CD4-positive, CD25-positive, alpha-beta regulatory T cell (primary cell): ENCODE measurements at regions not wholly inside any gene's neighbourhood (a gene's known extent, or its start where the extent isn't known, plus 50 kb on each side); places are given as distances from the start of the nearest gene placed in this dataset.
A peak's percentile ranks its signal among the peaks of the same experiment; 100 is the strongest.

Experiments
- ATAC-seq, 2 donors: fragments of 150-1000 bp; cut with Tn5 transposase; one replicate each; pipeline ENCODE4 v1.10.0; 2021; ENCODE audit warnings: low read depth in 2 of 2, moderate number of reproducible peaks in 2 of 2, moderate library complexity in 1 of 2
- DNase-seq, 3 donors: peaks; one replicate each; pipeline versions ENCODE4 v3.0.0 to v3.0.0-alpha.2; 2012 to 2022; ENCODE audit warnings: mixed read lengths in 1 of 3
- H3K27ac ChIP-seq: one replicate; pipeline ENCODE4 v1.7.0; 2013; ENCODE audit warnings: mild to moderate bottlenecking, low read length; ENCODE audit not compliant: insufficient read depth, poor library complexity, severe bottlenecking
- H3K27me3 ChIP-seq: one replicate; pipeline ENCODE4 v1.7.0; 2013; ENCODE audit warnings: low read length; ENCODE audit not compliant: control insufficient read depth, insufficient read depth
- H3K36me3 ChIP-seq: one replicate; pipeline ENCODE4 v1.7.0; 2013; ENCODE audit warnings: mild to moderate bottlenecking, low read length, moderate library complexity; ENCODE audit not compliant: control insufficient read depth, insufficient read depth
- H3K4me1 ChIP-seq: 2 replicates; pipeline ENCODE4 v1.7.0; 2013; ENCODE audit warnings: mild to moderate bottlenecking, low read length; ENCODE audit not compliant: insufficient read depth, control insufficient read depth, poor library complexity, severe bottlenecking
- H3K4me3 ChIP-seq: one replicate; pipeline ENCODE4 v1.7.0; 2013; ENCODE audit warnings: low read depth, mild to moderate bottlenecking, low read length, moderate library complexity
- H3K9me3 ChIP-seq, 2 experiments: 1 replicate in 1 of 2; 2 replicates in 1 of 2; pipeline ENCODE4 v1.7.0; 2013; ENCODE audit warnings: low read length in 2 of 2, mild to moderate bottlenecking in 1 of 2, moderate library complexity in 1 of 2; ENCODE audit not compliant: control insufficient read depth in 2 of 2
- H3K27ac Mint-ChIP-seq, 3 donors: one replicate each; pipeline ENCODE4 v1.8.0; 2020 to 2022; ENCODE audit warnings: mild to moderate bottlenecking in 3 of 3, mixed read lengths in 3 of 3, moderate library complexity in 2 of 3
- H3K27me3 Mint-ChIP-seq: one replicate; pipeline ENCODE4 v1.8.0; 2022; ENCODE audit warnings: mild to moderate bottlenecking, mixed read lengths
- H3K36me3 Mint-ChIP-seq: one replicate; pipeline ENCODE4 v1.8.0; 2020; ENCODE audit warnings: mixed read lengths
- H3K4me1 Mint-ChIP-seq, 4 donors: one replicate each; pipeline ENCODE4 v1.8.0; 2020 to 2022; ENCODE audit warnings: mixed read lengths in 4 of 4, mild to moderate bottlenecking in 1 of 4
- H3K4me3 Mint-ChIP-seq, 4 donors: one replicate each; pipeline ENCODE4 v1.8.0; 2020 to 2022; ENCODE audit warnings: mild to moderate bottlenecking in 4 of 4, mixed read lengths in 4 of 4, moderate library complexity in 3 of 4
- H3K9me3 Mint-ChIP-seq, 7 donors: one replicate each; pipeline ENCODE4 v1.8.0; 2020 to 2022; ENCODE audit warnings: mixed read lengths in 7 of 7, mild to moderate bottlenecking in 3 of 7, moderate library complexity in 2 of 7

GRCh38 chr20:52564594-52564993 is 373.0 kb upstream of the ZFP64 start:
- H3K36me3 Mint-ChIP-seq = no peaks in the 10 kb centered on the region

GRCh38 chr20:52552181-52552872 is 360.7 kb upstream of the ZFP64 start:
- DNase-seq = no peak
- no peak for ATAC-seq
- Mint-ChIP-seq H3K36me3 (no peaks in the 10 kb centered on the region), H3K4me1 (no peaks in the 10 kb centered on the region), H3K27ac (no peak overlapping the region), H3K9me3 (peaks cover 2 to 12% (median 4%) of the 10 kb centered on the region in 7 donors), H3K4me3 (no peak overlapping the region), H3K27me3 (no peaks in the 10 kb centered on the region)
- no peak overlapping the region for H3K27ac ChIP-seq
- no peak overlapping the region for H3K4me3 ChIP-seq
- no peaks in the 10 kb centered on the region for H3K27me3 ChIP-seq
- no peaks in the 10 kb centered on the region for H3K4me1 ChIP-seq
- no peaks in the 10 kb centered on the region for H3K36me3 ChIP-seq
- peaks cover 0 to 2% of the 10 kb centered on the region in 2 experiments for H3K9me3 ChIP-seq

More at GRCh38 chr20:52564594-52564993, 373.0 kb upstream of the ZFP64 start:
- Histone ChIP-seq H3K4me1 (no peaks in the 10 kb centered on the region), H3K36me3 (no peaks in the 10 kb centered on the region), H3K4me3 (no peak overlapping the region), H3K27ac (no peak overlapping the region), H3K9me3 (peaks cover 0 to 1% of the 10 kb centered on the region in 2 experiments), H3K27me3 (no peaks in the 10 kb centered on the region)
- Mint-ChIP-seq H3K4me3 (no peak overlapping the region), H3K9me3 (peaks cover 0 to 14% (median 5%) of the 10 kb centered on the region in 7 donors), H3K27me3 (peaks cover 9% of the 10 kb centered on the region), H3K27ac (no peak overlapping the region), H3K4me1 (no peaks in the 10 kb centered on the region)
- no peak for ATAC-seq
- no peak for DNase-seq

GRCh38 chr20:52542131-52542530 is 350.6 kb upstream of the ZFP64 start:
- Mint-ChIP-seq H3K27me3 (no peaks in the 10 kb centered on the region), H3K9me3 (peaks cover 0 to 8% (median 0%) of the 10 kb centered on the region in 7 donors), H3K36me3 (no peaks in the 10 kb centered on the region), H3K4me3 (no peak overlapping the region), H3K4me1 (no peaks in the 10 kb centered on the region), H3K27ac (no peak overlapping the region)
- Histone ChIP-seq H3K4me3 (no peak overlapping the region), H3K36me3 (no peaks in the 10 kb centered on the region), H3K27ac (no peak overlapping the region), H3K9me3 (no peaks in the 10 kb centered on the region), H3K27me3 (no peaks in the 10 kb centered on the region), H3K4me1 (no peaks in the 10 kb centered on the region)
- DNase-seq (no peak), ATAC-seq (no peak)

GRCh38 chr20:52540509-52540908 is 348.9 kb upstream of the ZFP64 start:
- Histone ChIP-seq H3K4me3 (no peak overlapping the region), H3K36me3 (no peaks in the 10 kb centered on the region), H3K27ac (no peak overlapping the region), H3K27me3 (no peaks in the 10 kb centered on the region), H3K9me3 (no peaks in the 10 kb centered on the region), H3K4me1 (no peaks in the 10 kb centered on the region)
- Mint-ChIP-seq H3K36me3 (no peaks in the 10 kb centered on the region), H3K27ac (peak overlapping the region in 1 of 3 donors; percentile 10), H3K4me3 (no peak overlapping the region), H3K9me3 (peaks cover 0 to 8% (median 0%) of the 10 kb centered on the region in 7 donors), H3K27me3 (no peaks in the 10 kb centered on the region), H3K4me1 (no peaks in the 10 kb centered on the region)
- ATAC-seq = no peak
- DNase-seq = no peak

- no peaks in the 10 kb centered on the region for H3K4me1 ChIP-seq
- no peaks in the 10 kb centered on the region for H3K36me3 ChIP-seq
- Mint-ChIP-seq H3K4me3 (no peak overlapping the region), H3K4me1 (no peaks in the 10 kb centered on the region), H3K27me3 (no peaks in the 10 kb centered on the region), H3K9me3 (peaks cover 0 to 9% (median 0%) of the 10 kb centered on the region in 7 donors), H3K36me3 (no peaks in the 10 kb centered on the region), H3K27ac (no peak overlapping the region)
- no peak for DNase-seq
- H3K9me3 ChIP-seq = no peaks in the 10 kb centered on the region
- no peak for ATAC-seq
- H3K27ac ChIP-seq = no peak overlapping the region
- H3K4me3 ChIP-seq = no peak overlapping the region
- no peaks in the 10 kb centered on the region for H3K27me3 ChIP-seq
Observed at GRCh38 chr20:52539891-52540290, 348.3 kb upstream of the ZFP64 start.

GRCh38 chr20:52536841-52537400 is 345.3 kb upstream of the ZFP64 start:
- H3K27ac Mint-ChIP-seq = no peak overlapping the region
- Histone ChIP-seq H3K36me3 (no peaks in the 10 kb centered on the region), H3K27me3 (no peaks in the 10 kb centered on the region), H3K4me1 (no peaks in the 10 kb centered on the region), H3K9me3 (no peaks in the 10 kb centered on the region), H3K27ac (no peak overlapping the region), H3K4me3 (no peak overlapping the region)
- H3K27me3 Mint-ChIP-seq = peaks cover 1% of the 10 kb centered on the region
- no peak for DNase-seq
- peaks cover 0 to 6% (median 0%) of the 10 kb centered on the region in 7 donors for H3K9me3 Mint-ChIP-seq
- H3K4me1 Mint-ChIP-seq = no peaks in the 10 kb centered on the region
- no peak for ATAC-seq
- no peak overlapping the region for H3K4me3 Mint-ChIP-seq
- H3K36me3 Mint-ChIP-seq = no peaks in the 10 kb centered on the region

GRCh38 chr20:52536040-52536439 is 344.5 kb upstream of the ZFP64 start:
- Mint-ChIP-seq H3K27ac (no peak overlapping the region), H3K36me3 (no peaks in the 10 kb centered on the region), H3K4me3 (no peak overlapping the region), H3K27me3 (peaks cover 9% of the 10 kb centered on the region), H3K4me1 (no peaks in the 10 kb centered on the region), H3K9me3 (peaks cover 0 to 6% (median 0%) of the 10 kb centered on the region in 7 donors)
- ATAC-seq (no peak), DNase-seq (no peak)
- H3K27ac ChIP-seq = no peak overlapping the region
- H3K36me3 ChIP-seq = no peaks in the 10 kb centered on the region
- H3K27me3 ChIP-seq = no peaks in the 10 kb centered on the region
- H3K4me1 ChIP-seq = no peaks in the 10 kb centered on the region
- no peaks in the 10 kb centered on the region for H3K9me3 ChIP-seq
- no peak overlapping the region for H3K4me3 ChIP-seq

- Mint-ChIP-seq H3K4me3 (no peak overlapping the region), H3K9me3 (peaks cover 0 to 1% (median 0%) of the 10 kb centered on the region in 7 donors), H3K36me3 (no peaks in the 10 kb centered on the region), H3K27ac (no peak overlapping the region), H3K27me3 (peaks cover 9% of the 10 kb centered on the region), H3K4me1 (no peaks in the 10 kb centered on the region)
- Histone ChIP-seq H3K27me3 (no peaks in the 10 kb centered on the region), H3K4me3 (no peak overlapping the region), H3K4me1 (no peaks in the 10 kb centered on the region), H3K36me3 (no peaks in the 10 kb centered on the region), H3K9me3 (no peaks in the 10 kb centered on the region), H3K27ac (no peak overlapping the region)
- ATAC-seq (no peak), DNase-seq (no peak)
Observed at GRCh38 chr20:52534616-52535015, 343.0 kb upstream of the ZFP64 start.
